A673 (cell line): ENCODE measurements at regions not wholly inside any gene's neighbourhood (a gene's known extent, or its start where the extent isn't known, plus 50 kb on each side); places are given as distances from the start of the nearest gene placed in this dataset.

Source experiments
- EZH2 ChIP-seq: fragments of 200-600 bp; sonication (generic); IDR thresholded peaks from 2 replicates; pipeline ENCODE4 v1.6.1; 2017; ENCODE audit warnings: borderline replicate concordance, low read depth, mild to moderate bottlenecking, mixed read lengths, antibody characterized with exemption, low read length; ENCODE audit not compliant: poor library complexity, severe bottlenecking
- TF ChIP-seq, protein P1 (sequence below): fragments of 300-800, 200-600 bp; sonication (generic); conservative IDR thresholded peaks from 2 replicates; pipeline ENCODE4 v1.5.1; 2017; ENCODE audit warnings: low read depth, mild to moderate bottlenecking, antibody characterized with exemption, low read length, moderate library complexity, mixed read lengths

- TF ChIP-seq, protein P1, sequence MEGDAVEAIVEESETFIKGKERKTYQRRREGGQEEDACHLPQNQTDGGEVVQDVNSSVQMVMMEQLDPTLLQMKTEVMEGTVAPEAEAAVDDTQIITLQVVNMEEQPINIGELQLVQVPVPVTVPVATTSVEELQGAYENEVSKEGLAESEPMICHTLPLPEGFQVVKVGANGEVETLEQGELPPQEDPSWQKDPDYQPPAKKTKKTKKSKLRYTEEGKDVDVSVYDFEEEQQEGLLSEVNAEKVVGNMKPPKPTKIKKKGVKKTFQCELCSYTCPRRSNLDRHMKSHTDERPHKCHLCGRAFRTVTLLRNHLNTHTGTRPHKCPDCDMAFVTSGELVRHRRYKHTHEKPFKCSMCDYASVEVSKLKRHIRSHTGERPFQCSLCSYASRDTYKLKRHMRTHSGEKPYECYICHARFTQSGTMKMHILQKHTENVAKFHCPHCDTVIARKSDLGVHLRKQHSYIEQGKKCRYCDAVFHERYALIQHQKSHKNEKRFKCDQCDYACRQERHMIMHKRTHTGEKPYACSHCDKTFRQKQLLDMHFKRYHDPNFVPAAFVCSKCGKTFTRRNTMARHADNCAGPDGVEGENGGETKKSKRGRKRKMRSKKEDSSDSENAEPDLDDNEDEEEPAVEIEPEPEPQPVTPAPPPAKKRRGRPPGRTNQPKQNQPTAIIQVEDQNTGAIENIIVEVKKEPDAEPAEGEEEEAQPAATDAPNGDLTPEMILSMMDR: no peak
- no peak for TF ChIP-seq EZH2
Measured at GRCh38 chr4:117971403-117971802, 62.9 kb upstream of the NDST3 start.
